DMS153 (cell line): ENCODE measurements at regions not wholly inside any gene's neighbourhood (a gene's known extent, or its start where the extent isn't known, plus 50 kb on each side); places are given as distances from the start of the nearest gene placed in this dataset.
"Not testable (repeated sequence)": the region's sequence is repeated elsewhere in the genome, so short reads cannot be mapped to it uniquely, and the experiment has no call there.

Source experiments
- DNase-seq: peaks from one replicate; lab custom pipeline; 2025; lab: John Stamatoyannopoulos, UW

DNA sequence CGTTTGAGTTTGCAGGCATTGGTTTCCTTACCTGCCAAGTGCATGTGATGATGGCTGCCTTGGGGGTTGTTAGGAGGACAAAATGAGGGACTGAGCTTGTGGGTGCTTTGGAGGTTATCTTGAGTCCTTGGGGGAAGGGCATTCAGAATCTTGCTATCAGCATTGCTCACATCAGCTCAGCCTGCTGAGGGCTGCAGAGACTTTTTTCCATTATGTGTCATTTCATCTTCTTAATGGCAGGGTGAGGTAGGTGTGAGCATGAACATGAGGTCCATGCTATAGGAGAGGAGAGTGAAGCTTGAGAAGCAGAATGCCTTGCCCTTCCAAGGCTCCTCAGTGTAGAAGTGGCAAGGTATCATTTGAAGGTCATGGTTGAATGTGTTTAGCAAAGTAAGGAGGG lies 112.3 kb downstream of the MIAT start:
- no peak for DNase-seq

GRCh38 chr22:26770624-26771023 lies 113.2 kb downstream of the MIAT start:
- DNase-seq = no peak

DNA sequence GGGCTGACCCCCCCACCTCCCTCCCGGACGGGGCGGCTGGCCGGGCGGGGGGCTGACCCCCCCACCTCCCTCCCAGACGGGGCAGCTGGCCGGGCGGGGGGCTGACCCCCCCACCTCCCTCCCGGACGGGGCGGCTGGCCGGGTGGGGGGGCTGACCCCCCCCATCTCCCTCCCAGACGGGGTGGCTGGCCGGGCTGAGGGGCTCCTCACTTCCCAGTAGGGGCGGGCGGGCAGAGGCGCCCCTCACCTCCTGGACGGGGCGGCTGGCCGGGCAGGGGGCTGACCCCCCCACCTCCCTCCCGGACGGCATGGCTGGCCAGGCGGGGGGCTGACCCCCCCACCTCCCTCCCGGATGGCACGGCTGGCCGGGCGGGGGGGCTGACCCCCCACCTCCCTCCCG lies 115.7 kb downstream of the MIAT start:
- DNase-seq = not testable (repeated sequence)

DNA sequence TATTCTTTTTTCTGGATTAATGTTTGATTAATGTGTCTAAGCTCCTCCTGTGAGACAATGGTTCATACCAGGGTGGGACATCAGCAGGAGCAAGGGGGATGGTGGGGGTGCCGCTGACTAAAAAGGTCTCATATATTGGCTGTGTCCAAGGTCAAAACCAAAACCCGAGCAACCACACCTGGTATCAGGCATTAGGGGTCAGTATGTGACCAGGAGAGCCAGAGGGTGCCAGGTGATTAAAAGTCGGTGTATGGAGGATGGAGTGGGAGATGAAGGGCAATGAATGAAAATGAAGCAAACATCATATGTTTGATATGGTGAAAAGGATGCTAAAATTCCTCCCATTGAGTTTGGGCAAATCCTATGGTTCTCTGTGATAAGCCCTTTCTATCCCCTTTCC lies 118.0 kb downstream of the MIAT start:
- DNase-seq = no peak

DNA sequence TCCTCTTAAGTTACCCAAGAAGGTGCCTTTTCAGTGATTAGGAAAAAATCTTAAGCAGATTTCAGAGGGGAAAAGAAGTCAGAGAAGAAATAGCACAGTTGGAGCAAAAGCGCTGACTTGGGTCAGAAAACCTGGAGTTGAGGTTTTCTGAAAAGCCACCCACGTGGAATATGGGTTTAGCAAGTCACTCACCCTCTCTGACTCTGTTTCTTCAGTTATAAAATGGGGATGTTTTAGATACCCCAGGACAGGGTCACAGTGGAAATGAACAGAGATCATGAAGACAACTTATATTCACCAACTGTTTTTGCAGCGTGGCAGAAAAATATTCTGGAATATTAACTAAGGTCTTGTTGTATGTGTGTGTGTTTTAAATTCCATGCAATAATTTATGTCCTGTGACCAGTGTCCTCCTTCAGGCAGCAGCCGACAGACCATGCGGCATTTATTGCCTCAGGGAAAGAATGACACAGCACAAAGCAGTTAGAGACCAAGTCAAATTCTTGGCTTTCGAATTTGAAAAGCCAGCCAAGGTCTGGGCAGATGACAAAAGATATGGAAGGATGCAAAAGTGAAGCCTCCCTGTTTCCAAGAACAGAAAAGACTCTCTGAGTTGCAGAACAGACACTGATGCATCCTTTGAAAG lies 119.9 kb downstream of the MIAT start:
- DNase-seq = no peak

DNA sequence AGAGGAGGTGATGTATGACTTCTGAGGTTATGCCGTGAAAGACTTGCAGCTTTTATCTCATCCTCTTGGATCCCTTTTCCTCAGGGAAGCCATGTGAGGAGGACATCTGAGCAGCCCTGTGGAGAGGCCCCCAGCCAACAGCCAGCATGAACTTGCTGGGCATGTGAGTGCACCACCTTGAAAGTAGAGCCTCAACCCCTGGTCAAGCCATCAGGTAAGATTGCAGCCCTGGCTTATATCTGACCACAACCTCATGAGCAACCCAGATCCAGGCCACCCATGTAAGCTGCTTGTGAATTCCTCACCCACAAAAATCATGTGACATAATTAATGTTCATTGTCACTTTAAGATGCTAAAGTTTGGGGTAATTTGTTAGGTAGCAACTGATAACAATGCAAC lies 121.0 kb downstream of the MIAT start:
- DNase-seq = no peak

- DNase-seq = no peak
Measured at GRCh38 chr22:26779108-26779507, 121.7 kb downstream of the MIAT start.

DNA sequence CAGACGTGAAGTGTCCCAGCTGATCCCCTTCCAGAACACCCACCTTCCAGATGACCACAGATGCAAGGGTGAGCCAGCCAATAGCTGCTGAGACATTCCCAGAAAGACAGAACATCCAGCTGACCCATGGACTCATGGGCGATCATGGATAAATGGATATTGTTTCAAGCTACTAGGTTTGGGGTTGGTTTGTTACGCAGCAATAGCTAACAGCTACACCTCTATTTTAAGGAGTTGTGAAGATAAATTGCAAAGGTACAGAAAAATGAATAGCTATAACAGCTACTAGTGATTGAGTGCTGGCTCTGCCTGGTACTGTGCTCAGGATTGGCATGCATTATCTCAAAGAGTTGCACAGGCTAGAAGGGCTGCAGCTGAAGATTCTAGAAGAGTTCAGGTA lies 122.5 kb downstream of the MIAT start:
- no peak for DNase-seq

- DNase-seq = no peak
Measured at GRCh38 chr22:26780521-26780920, 123.1 kb downstream of the MIAT start.

DNA sequence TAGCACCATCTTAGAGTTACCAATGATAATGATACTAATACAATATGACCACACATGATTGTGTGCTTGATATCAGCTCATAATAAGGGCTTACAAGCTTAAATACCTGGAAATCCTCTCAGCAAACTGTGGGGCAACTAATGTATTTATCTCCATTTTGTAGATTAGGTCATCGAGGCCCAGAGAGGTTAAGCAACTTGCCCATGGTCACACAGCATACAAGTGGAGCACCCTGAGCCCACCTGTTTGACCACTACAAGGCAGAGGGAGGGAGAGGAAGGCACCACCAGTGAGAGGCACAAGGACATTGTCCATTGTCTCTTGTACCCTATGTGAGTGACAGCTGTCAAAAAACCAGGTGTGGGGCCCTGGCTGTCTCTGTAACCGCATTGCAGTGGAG lies 123.7 kb downstream of the MIAT start:
- no peak for DNase-seq

DNA sequence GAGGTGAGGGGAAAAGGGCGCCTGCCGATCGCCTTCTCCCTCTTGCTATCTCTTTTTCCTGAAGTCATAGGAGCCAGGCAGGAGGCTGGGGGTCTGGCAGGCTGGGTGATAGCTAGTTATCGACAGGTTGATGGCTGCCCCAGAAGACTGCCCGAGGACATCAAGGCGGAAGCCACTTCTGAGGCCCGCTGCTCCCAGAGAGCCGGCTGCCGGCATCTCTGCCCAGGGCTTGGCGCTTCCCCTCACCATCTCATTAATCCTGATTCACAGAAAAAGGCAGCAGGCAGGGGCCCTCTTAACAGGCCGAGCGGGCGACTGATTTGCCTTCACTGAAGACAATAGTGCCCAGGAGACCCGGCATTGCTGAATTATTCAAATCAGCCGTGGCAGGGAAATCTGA lies 124.2 kb downstream of the MIAT start:
- no peak for DNase-seq

DNA sequence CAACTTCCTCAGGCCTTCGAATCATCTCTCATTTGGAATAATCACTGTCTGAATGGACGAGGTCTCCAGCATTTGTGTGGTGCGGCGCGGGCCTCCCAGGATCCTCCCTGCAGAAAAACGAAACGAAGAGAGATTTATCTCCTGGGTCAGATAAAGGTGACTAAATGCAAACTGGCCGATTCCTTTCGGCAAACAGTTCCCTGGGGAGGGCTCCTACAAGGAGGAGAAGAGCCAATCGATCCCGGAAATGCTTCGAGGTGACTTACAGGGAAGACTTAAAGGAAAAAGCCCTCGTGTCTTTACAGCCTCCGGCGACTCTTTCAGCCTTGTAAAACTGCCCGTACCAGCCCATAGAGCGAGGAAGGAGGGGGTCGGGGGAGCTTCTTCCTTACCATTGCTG lies 126.5 kb downstream of the MIAT start:
- no peak for DNase-seq

DNA sequence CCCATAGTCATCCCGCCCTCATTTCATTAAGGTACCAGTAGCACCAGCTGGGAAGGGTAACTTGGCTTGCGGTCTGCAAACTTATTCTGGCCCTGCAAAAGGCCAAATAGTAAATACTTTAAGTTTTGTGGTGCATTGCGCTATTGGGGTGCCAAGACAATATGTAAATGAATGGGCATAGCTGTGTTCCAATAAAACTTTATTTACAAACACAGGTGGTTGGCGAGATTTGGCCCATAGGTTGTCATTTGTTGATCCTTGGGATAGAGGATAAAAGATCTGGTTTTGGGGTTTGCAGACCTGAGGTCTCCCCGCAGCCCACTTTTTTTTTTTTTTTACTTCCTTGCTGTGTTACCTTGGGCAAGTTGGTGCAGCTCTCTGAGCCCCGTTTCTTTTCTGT lies 127.4 kb downstream of the MIAT start:
- no peak for DNase-seq

- DNase-seq = no peak
Measured at GRCh38 chr22:26785932-26786331, 128.5 kb downstream of the MIAT start.

- DNase-seq = no peak
Measured at GRCh38 chr22:26786398-26786797, 129.0 kb downstream of the MIAT start.

DNA sequence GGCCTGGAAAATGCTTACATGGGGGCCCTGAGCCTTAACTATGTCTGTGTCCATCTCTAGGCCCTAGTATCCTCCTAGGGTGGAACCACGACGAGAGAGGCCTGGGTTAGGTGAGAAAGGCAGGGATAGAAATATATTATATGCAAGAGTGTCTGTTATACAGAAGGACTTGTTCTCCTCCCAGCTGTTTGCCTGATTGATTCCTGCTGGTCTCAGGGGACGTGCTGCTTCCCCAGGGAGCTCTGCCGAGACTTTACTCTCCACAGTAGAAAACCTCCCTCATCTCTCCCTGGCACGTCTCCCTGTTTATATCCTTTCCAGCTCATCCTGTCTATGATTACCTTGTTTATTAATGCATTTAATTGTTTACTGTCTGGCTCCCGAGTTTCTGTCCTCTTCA lies 132.6 kb downstream of the MIAT start:
- peak; percentile 52 for DNase-seq

DNA sequence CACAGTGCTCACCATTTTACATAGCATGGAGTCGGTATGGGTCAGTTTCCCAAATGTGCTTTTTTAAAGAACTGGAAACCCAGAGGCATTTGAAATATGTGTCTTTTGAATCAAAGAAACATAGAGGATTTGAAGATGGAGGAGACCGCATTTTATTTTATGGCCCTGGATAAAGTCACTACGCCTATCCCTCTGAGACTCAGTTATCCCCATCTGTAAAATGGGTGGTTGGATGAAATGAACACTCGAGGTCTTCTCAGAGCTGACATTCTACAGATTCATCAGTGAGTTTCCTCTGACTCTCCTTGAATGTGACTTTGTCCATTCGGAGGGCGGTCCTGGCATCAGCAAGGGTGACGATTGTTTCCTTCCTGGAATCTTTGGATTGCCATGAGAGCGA lies 135.1 kb downstream of the MIAT start:
- no peak for DNase-seq

DNA sequence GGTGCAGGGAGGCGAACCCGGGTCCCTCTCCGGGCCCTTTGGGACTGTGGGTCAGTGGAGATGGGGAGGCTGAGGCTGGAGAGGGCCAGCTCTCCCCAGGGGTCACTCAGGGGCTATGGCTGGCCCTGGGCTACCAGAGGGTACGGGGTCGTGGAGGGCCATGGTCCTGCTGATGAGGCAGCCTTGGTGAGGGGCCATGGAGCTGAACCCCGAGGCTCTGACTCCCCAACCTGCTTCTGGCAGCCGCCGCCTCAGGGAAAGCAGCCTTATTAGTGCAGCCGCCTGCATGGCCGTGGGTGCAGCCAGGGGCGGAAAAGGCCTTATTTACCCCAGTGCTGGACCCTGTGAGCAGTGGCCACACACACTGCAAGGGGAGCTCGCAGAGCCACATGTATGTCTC lies 139.4 kb downstream of the MIAT start:
- no peak for DNase-seq

GRCh38 chr22:26797910-26798309 lies 140.5 kb downstream of the MIAT start:
- no peak for DNase-seq

DNA sequence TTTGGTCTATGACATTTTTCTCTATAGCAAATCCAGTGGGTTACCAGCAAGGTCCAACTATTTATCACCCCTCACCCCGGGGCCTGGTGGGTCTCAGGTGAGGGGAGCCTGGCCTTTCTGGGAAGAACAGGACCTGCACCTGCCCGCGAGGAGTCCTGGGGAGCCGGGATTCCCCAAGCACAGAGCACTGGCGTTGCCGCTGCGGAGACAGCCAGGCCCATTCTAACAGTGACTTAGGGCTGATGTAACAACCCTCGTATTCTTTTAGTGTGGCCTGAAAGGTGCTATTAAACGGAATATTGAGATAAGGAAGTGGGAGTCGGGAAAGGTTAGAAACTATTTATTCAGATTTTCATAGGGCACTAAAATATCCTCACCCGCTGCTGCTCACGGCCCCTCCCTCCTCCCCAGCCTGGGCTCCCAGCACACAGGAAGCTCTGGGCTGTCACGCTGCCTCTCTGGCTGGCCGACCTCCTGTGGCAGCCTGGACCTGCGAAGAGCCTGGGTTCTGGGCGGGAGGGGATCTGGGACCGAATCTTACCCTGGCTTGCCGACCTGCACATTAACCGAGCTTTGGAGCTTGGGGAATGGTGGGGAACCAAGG lies 141.2 kb downstream of the MIAT start:
- DNase-seq = no peak

- no peak for DNase-seq
Measured at GRCh38 chr22:26800858-26801257, 143.5 kb downstream of the MIAT start.

DNA sequence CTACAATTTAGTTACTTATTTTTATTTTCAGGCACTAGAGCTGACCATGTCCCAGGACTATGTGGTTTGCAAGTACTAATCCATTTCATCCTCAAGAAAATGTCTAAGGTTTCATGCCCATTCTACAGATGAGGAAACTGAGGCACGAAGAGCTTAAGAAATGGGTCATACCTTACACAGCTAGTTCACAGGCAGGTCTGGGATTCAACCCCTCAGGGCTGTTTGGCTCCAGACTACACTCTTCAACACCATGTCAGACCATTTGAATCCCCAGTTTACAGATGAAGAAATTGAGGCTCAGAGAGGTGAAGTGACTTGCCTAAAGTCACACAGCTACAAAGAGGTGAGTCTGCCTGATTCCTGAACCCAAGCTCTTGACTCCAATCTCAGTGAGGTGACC lies 144.1 kb downstream of the MIAT start:
- DNase-seq = no peak

DNA sequence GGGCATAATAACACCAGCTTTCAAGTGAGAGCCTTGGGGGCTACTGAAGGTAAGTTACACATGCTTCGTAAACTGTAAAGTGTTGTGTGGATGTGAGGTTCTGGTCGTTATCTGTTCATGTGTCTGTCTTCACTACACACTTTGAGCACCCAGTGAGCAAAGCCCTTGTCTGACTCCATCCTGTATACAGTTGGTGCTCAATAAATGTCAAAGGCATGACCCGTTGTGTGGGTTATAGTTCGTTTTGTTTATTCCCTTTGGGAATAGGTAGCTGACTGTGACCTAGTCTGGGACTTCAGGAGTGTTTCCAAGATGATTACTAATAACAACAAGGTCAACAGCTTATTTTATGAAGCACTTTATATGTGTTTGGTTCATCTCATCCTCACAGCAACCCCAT lies 146.9 kb downstream of the MIAT start:
- no peak for DNase-seq

DNA sequence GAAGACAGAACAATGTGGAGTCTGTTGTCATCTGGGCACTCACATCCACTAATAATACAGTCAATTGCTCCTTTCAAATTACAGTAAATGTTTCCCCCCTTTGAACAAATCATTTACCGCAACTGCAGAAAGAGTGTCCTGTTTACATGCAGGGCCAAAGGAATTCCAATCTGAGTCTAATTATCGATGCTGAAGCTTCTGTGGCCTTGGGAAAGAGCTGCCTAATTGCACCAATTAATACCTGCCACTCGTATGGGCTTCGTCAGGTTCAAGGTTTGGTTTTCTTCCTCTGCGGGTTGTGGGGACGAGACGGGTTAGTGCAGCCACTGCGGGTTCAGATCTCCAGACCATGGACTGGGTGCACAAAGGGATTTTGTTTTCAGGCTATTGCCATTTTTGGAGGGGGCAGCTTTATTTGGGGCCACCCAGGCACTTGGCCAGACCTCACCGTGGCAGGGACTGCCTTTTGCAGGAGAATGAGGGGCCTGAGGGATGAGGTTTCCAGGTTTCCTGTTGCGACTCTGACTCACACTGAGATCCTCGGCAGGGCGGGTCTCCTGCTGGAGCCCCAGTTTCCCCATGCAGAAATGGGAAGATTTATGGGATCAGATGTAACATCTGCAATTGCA lies 147.6 kb downstream of the MIAT start:
- no peak for DNase-seq
